ENCODE measurements at regions not wholly inside any gene's neighbourhood (a gene's known extent, or its start where the extent isn't known, plus 50 kb on each side); places are given as distances from the start of the nearest gene placed in this dataset.
"Not testable (repeated sequence)": the region's sequence is repeated elsewhere in the genome, so short reads cannot be mapped to it uniquely, and the experiment has no call there.

- no peak for TF ChIP-seq ZNF274 (IDR thresholded peaks at IDR 0.05; ENCODE audit: low read depth, low read length)
- H3K4me3 ChIP-seq (ENCODE audit: low read length) = no peak overlapping the region
Measured at GRCh38 chr2:176790468-176790867, 422.1 kb upstream of the HNRNPA3 start.

GRCh38 chr2:176793792-176794191 lies 418.8 kb upstream of the HNRNPA3 start:
- TF ChIP-seq ZNF274 (IDR thresholded peaks at IDR 0.05; ENCODE audit: low read depth, low read length) = no peak

GRCh38 chr2:176794392-176794791 lies 418.2 kb upstream of the HNRNPA3 start:
- no peak overlapping the region for H3K4me3 ChIP-seq (ENCODE audit: low read length)
- no peak for TF ChIP-seq ZNF274 (IDR thresholded peaks at IDR 0.05; ENCODE audit: low read depth, low read length)

More at GRCh38 chr2:176793792-176794191, 418.8 kb upstream of the HNRNPA3 start:
- H3K4me3 ChIP-seq (ENCODE audit: low read length) = no peak overlapping the region

GRCh38 chr2:176795823-176796222 lies 416.8 kb upstream of the HNRNPA3 start:
- TF ChIP-seq ZNF274 (IDR thresholded peaks at IDR 0.05; ENCODE audit: low read depth, low read length) = no peak
- H3K4me3 ChIP-seq (ENCODE audit: low read length) = no peak overlapping the region

GRCh38 chr2:176796677-176797076 lies 415.9 kb upstream of the HNRNPA3 start:
- H3K4me3 ChIP-seq (ENCODE audit: low read length) = not testable (repeated sequence)

GRCh38 chr2:176804392-176804791 lies 408.2 kb upstream of the HNRNPA3 start:
- TF ChIP-seq ZNF274 (IDR thresholded peaks at IDR 0.05; ENCODE audit: low read depth, low read length) = no peak

GRCh38 chr2:176805345-176805744 lies 407.2 kb upstream of the HNRNPA3 start:
- TF ChIP-seq ZNF274 (IDR thresholded peaks at IDR 0.05; ENCODE audit: low read depth, low read length) = no peak
- no peak overlapping the region for H3K4me3 ChIP-seq (ENCODE audit: low read length)

More at GRCh38 chr2:176804392-176804791, 408.2 kb upstream of the HNRNPA3 start:
- no peak overlapping the region for H3K4me3 ChIP-seq (ENCODE audit: low read length)

- H3K4me3 ChIP-seq (ENCODE audit: low read length) = no peak overlapping the region
- TF ChIP-seq ZNF274 (IDR thresholded peaks at IDR 0.05; ENCODE audit: low read depth, low read length) = no peak
Measured at GRCh38 chr2:176812246-176812775, 400.3 kb upstream of the HNRNPA3 start.

GRCh38 chr2:176813156-176813555 lies 399.4 kb upstream of the HNRNPA3 start:
- no peak for TF ChIP-seq ZNF274 (IDR thresholded peaks at IDR 0.05; ENCODE audit: low read depth, low read length)
- no peak overlapping the region for H3K4me3 ChIP-seq (ENCODE audit: low read length)

GRCh38 chr2:176813621-176814049 lies 399.0 kb upstream of the HNRNPA3 start:
- TF ChIP-seq ZNF274 (IDR thresholded peaks at IDR 0.05; ENCODE audit: low read depth, low read length) = no peak
- no peak overlapping the region for H3K4me3 ChIP-seq (ENCODE audit: low read length)

GRCh38 chr2:176814274-176814673 lies 398.3 kb upstream of the HNRNPA3 start:
- no peak for TF ChIP-seq ZNF274 (IDR thresholded peaks at IDR 0.05; ENCODE audit: low read depth, low read length)
- no peak overlapping the region for H3K4me3 ChIP-seq (ENCODE audit: low read length)

GRCh38 chr2:176814740-176815367 lies 397.7 kb upstream of the HNRNPA3 start:
- no peak for TF ChIP-seq ZNF274 (IDR thresholded peaks at IDR 0.05; ENCODE audit: low read depth, low read length)
- no peak overlapping the region for H3K4me3 ChIP-seq (ENCODE audit: low read length)

GRCh38 chr2:176817061-176817565 lies 395.5 kb upstream of the HNRNPA3 start:
- H3K4me3 ChIP-seq (ENCODE audit: low read length) = no peak overlapping the region
- TF ChIP-seq ZNF274 (IDR thresholded peaks at IDR 0.05; ENCODE audit: low read depth, low read length) = no peak

GRCh38 chr2:176818076-176818475 lies 394.5 kb upstream of the HNRNPA3 start:
- TF ChIP-seq ZNF274 (IDR thresholded peaks at IDR 0.05; ENCODE audit: low read depth, low read length) = no peak
- no peak overlapping the region for H3K4me3 ChIP-seq (ENCODE audit: low read length)

- no peak overlapping the region for H3K4me3 ChIP-seq (ENCODE audit: low read length)
- TF ChIP-seq ZNF274 (IDR thresholded peaks at IDR 0.05; ENCODE audit: low read depth, low read length) = no peak
Measured at GRCh38 chr2:176818617-176819016, 394.0 kb upstream of the HNRNPA3 start.

Measured in GM08714 (cell line).